ENCODE measurements at regions not wholly inside any gene's neighbourhood (a gene's known extent, or its start where the extent isn't known, plus 50 kb on each side); places are given as distances from the start of the nearest gene placed in this dataset.

DNA sequence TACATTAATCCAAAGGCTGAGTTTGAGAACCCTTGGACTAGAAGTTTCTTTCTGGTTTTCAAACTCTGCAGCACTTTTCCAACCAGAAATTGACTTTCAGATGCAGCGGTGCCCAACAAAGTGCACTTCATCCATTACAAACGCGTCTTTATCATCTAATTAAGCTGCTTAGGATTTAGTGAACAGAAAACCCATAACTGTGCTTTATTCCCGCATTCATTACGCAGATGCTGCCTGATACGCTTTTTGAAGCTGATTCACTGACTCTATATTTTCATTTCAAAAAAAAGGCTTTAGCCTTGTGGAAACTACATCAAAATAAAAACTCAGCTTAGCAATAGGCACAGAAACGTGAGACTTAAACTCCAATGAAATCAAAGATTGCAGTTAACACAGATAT is 69.8 kb upstream of the CTXND1 start:
- DNase-seq (ENCODE audit: low spot score in 2 of 2): no peak
- intact Hi-C loops (cut with DNase I; ENCODE audit: low total_unique reads): no loop called here
- no peak for TF ChIP-seq POLR2A (IDR thresholded peaks at IDR 0.05)
- TF ChIP-seq, protein P1, sequence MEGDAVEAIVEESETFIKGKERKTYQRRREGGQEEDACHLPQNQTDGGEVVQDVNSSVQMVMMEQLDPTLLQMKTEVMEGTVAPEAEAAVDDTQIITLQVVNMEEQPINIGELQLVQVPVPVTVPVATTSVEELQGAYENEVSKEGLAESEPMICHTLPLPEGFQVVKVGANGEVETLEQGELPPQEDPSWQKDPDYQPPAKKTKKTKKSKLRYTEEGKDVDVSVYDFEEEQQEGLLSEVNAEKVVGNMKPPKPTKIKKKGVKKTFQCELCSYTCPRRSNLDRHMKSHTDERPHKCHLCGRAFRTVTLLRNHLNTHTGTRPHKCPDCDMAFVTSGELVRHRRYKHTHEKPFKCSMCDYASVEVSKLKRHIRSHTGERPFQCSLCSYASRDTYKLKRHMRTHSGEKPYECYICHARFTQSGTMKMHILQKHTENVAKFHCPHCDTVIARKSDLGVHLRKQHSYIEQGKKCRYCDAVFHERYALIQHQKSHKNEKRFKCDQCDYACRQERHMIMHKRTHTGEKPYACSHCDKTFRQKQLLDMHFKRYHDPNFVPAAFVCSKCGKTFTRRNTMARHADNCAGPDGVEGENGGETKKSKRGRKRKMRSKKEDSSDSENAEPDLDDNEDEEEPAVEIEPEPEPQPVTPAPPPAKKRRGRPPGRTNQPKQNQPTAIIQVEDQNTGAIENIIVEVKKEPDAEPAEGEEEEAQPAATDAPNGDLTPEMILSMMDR (IDR thresholded peaks at IDR 0.05): no peak
- H3K4me3 ChIP-seq (ENCODE audit: low read depth, poor library complexity, severe bottlenecking): no peak overlapping the region
- 90 to 91% methylated on average over 7 of the region's 7 CpGs for WGBS, 2 donors

DNA sequence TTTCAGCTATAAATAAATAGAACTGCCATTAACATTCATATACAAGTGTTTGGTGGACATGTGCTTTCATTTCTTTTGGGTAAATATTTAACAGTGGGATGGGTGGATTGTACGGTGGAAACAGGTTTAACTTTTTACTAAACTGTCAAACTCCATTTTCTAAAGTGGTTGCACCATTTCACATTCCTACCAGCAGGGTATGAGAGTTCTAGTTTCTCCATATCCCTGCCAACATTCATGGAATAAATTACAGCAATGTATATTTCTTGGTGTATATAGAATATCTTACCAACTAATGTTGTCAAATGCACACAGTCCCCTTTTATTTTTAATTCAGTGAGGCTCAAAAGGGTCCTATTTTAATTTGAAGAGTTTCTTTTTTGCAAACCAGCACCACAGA is 71.3 kb upstream of the CTXND1 start:
- intact Hi-C loops (cut with DNase I; ENCODE audit: low total_unique reads): no loop called here
- H3K4me3 ChIP-seq (ENCODE audit: low read depth, poor library complexity, severe bottlenecking): no peak overlapping the region
- WGBS, 2 donors: 83 to 85% methylated on average over 1 of the region's 1 CpG
- no peak for DNase-seq (ENCODE audit: low spot score in 2 of 2)
- TF ChIP-seq, protein P1 (IDR thresholded peaks at IDR 0.05): no peak
- no peak for TF ChIP-seq POLR2A (IDR thresholded peaks at IDR 0.05)

DNA sequence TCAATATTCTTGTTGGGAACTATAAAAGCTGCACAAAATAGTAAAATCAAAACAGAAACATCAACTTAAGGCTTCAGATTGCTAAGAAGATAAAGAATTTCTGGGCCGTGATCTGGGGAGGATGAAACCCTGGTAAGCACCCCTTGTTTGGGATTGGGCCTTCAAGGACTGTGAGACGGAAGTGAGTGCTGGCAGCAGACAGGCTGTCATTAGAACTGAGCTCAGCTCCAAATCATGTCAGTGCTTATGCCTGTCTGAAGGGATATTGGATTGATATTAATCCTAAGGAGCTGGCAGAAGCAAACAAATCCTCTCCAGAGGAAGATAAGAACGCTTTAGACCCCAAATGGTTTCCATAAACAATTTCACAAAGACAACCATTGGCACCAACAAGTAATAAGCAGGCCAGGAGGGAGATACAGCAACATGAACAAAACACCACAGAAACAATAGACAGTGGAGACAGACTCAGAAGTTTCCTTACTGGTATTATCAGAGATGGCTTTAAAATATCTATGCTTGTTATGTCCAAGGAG is 72.6 kb upstream of the CTXND1 start:
- no peak for DNase-seq (ENCODE audit: low spot score in 2 of 2)
- no peak for TF ChIP-seq POLR2A (IDR thresholded peaks at IDR 0.05)
- intact Hi-C loops (cut with DNase I; ENCODE audit: low total_unique reads): no loop called here
- 50 to 57% methylated on average over 3 of the region's 3 CpGs for WGBS, 2 donors
- H3K4me3 ChIP-seq (ENCODE audit: low read depth, poor library complexity, severe bottlenecking): no peak overlapping the region

DNA sequence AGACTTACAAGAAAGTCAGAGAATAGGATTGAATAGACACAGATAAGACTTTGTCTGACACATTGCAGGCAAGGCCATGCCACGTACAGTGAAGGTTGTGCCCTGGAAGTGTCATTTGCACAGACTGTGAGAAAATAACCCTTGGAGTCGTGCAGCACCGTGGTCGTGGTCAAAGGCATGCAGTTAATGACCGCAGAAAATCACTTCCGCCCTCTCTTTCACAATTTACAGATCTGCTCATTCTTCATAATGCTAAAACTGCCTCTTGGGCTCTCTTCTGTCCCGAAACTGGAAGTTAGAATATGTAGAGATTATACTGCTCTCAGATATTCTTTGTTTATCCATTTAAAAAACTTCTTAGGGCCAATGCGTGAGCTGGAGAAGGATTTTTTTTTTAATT is 73.2 kb upstream of the CTXND1 start:
- no peak overlapping the region for H3K4me3 ChIP-seq (ENCODE audit: low read depth, poor library complexity, severe bottlenecking)
- DNase-seq (ENCODE audit: low spot score in 2 of 2): no peak
- intact Hi-C loops (cut with DNase I; ENCODE audit: low total_unique reads): no loop called here
- no peak for TF ChIP-seq POLR2A (IDR thresholded peaks at IDR 0.05)
- TF ChIP-seq, protein P1 (IDR thresholded peaks at IDR 0.05): no peak
- 68 to 72% methylated on average over 8 of the region's 8 CpGs for WGBS, 2 donors

DNA sequence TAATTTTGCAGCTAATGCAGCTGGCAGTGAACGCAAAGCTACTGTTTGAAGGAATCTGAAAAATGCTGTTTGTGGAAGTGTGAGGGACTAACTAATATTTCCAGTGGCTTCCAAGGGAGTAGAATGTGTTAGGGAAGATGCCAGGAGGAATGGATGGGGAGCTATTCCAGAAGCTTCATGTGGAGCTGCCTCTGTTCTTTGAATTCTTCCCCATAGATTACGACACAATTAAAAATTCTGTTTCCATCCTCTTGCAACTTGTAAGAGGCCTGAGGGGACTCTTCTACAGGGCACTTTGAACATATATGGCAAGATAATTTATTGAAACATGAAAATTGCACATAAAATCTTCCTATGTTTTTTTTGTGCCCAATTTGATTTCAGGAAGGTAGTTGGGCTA is 74.3 kb upstream of the CTXND1 start:
- no peak for DNase-seq (ENCODE audit: low spot score in 2 of 2)
- WGBS, 2 donors: 56 to 69% methylated on average over 2 of the region's 2 CpGs
- intact Hi-C loops (cut with DNase I; ENCODE audit: low total_unique reads): no loop called here

DNA sequence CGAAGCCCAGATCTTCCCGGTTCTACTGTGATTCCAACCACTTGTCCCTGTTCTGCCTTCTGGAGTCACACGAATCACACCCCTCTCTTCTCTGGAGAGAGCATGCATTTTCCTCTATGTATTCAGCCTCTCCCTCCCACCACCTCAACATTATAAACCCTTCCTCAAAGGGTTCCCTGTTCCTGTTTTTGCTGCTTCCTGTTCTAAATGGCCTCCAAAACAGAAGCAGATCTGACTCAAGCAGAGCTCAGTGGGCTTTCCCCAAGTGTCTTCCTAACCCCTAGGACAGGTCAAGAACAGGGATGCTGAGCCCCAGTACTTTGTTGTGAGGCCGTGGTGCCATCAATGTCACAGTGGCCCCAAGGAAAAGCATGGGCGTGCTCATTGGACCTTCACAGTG is 75.7 kb upstream of the ARNT2 start:
- intact Hi-C loops (cut with DNase I; ENCODE audit: low total_unique reads): no loop called here

More for the DNA sequence above, 74.3 kb upstream of the CTXND1 start:
- H3K4me3 ChIP-seq (ENCODE audit: low read depth, poor library complexity, severe bottlenecking): no peak overlapping the region
- TF ChIP-seq POLR2A (IDR thresholded peaks at IDR 0.05): no peak
- TF ChIP-seq, protein P1 (IDR thresholded peaks at IDR 0.05): no peak

More for the DNA sequence above, 75.7 kb upstream of the ARNT2 start:
- TF ChIP-seq, protein P1 (IDR thresholded peaks at IDR 0.05): no peak
- TF ChIP-seq POLR2A (IDR thresholded peaks at IDR 0.05): no peak
- WGBS, 2 donors: 76 to 81% methylated on average over 5 of the region's 5 CpGs
- DNase-seq (ENCODE audit: low spot score in 2 of 2): no peak
- no peak overlapping the region for H3K4me3 ChIP-seq (ENCODE audit: low read depth, poor library complexity, severe bottlenecking)
